ENCODE measurements at regions not wholly inside any gene's neighbourhood (a gene's known extent, or its start where the extent isn't known, plus 50 kb on each side); places are given as distances from the start of the nearest gene placed in this dataset.

DNA sequence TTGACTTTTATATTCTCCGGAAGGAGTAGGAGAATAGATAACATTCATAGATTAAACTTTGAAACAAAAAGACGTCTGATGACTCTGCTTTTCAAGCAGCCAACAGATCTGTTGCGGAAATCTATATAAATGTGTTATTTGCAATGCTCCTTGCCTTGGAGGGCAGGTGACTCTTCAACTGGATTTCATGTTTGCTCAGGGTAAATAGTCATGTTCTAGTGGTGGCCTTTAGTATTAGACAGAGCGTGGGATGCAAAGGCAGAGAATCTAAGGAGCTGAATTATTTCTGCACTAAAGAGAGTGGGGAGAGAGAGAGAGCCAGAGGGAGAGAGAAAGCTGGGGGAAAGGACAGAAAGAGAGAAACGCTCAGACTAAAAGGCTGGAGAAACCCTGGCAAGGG is 454.3 kb downstream of the AJAP1 start:
- no peaks in the 10 kb centered on the region for H3K9me3 Mint-ChIP-seq
- H3K27me3 Mint-ChIP-seq = peaks cover 9% of the 10 kb centered on the region
- CTCF ChIA-PET = no interaction called here
- H3K4me3 Mint-ChIP-seq = no peak overlapping the region
- peaks cover 25% of the 10 kb centered on the region for H3K4me1 Mint-ChIP-seq (ENCODE audit: low read depth)
- intact Hi-C loops (cut with micrococcal nuclease) = no loop called here
- TF ChIP-seq CTCF (IDR thresholded peaks at IDR 0.05) = no peak
- ATAC-seq = no peak
- H3K27ac Mint-ChIP-seq = no peak overlapping the region
- DNase-seq = no peak
- no peaks in the 10 kb centered on the region for H3K36me3 Mint-ChIP-seq (ENCODE audit: low read depth)
- POLR2A ChIA-PET = no interaction called here

GRCh38 chr1:5105744-5106143 is 451.3 kb downstream of the AJAP1 start:
- peaks cover 5% of the 10 kb centered on the region for H3K9me3 Mint-ChIP-seq
- H3K4me1 Mint-ChIP-seq (ENCODE audit: low read depth) = peaks cover 18% of the 10 kb centered on the region
- no peaks in the 10 kb centered on the region for H3K36me3 Mint-ChIP-seq (ENCODE audit: low read depth)
- H3K27me3 Mint-ChIP-seq = peaks cover 13% of the 10 kb centered on the region
- no peak overlapping the region for H3K4me3 Mint-ChIP-seq
- intact Hi-C loops (cut with micrococcal nuclease) = no loop called here
- H3K27ac Mint-ChIP-seq = no peak overlapping the region
- ATAC-seq (no peak), DNase-seq (no peak)
- TF ChIP-seq CTCF (IDR thresholded peaks at IDR 0.05) = no peak
- ChIA-PET CTCF (no interaction called here), POLR2A (no interaction called here)

GRCh38 chr1:5099558-5099957 is 445.1 kb downstream of the AJAP1 start:
- no peak overlapping the region for H3K27ac Mint-ChIP-seq
- peaks cover 9% of the 10 kb centered on the region for H3K27me3 Mint-ChIP-seq
- H3K36me3 Mint-ChIP-seq (ENCODE audit: low read depth) = no peaks in the 10 kb centered on the region
- no peak for TF ChIP-seq CTCF (IDR thresholded peaks at IDR 0.05)
- ChIA-PET POLR2A (no interaction called here), CTCF (no interaction called here)
- no peaks in the 10 kb centered on the region for H3K4me1 Mint-ChIP-seq (ENCODE audit: low read depth)
- H3K9me3 Mint-ChIP-seq = peaks cover 6% of the 10 kb centered on the region
- H3K4me3 Mint-ChIP-seq = no peak overlapping the region
- ATAC-seq (no peak), DNase-seq (no peak)
- intact Hi-C loops (cut with micrococcal nuclease) = no loop called here

- DNase-seq (no peak), ATAC-seq (no peak)
- Mint-ChIP-seq H3K27me3 (peaks cover 10% of the 10 kb centered on the region), H3K9me3 (peaks cover 8% of the 10 kb centered on the region), H3K4me1 (ENCODE audit: low read depth) (no peaks in the 10 kb centered on the region), H3K4me3 (no peak overlapping the region), H3K36me3 (ENCODE audit: low read depth) (no peaks in the 10 kb centered on the region), H3K27ac (no peak overlapping the region)
- TF ChIP-seq CTCF (IDR thresholded peaks at IDR 0.05) = no peak
- intact Hi-C loops (cut with micrococcal nuclease) = no loop called here
- POLR2A ChIA-PET = no interaction called here
- CTCF ChIA-PET = no interaction called here
Observed at GRCh38 chr1:5098981-5099385, 444.6 kb downstream of the AJAP1 start.

GRCh38 chr1:5093042-5093441 is 438.6 kb downstream of the AJAP1 start:
- Mint-ChIP-seq H3K27ac (no peak overlapping the region), H3K27me3 (peaks cover 9% of the 10 kb centered on the region), H3K9me3 (peaks cover 16% of the 10 kb centered on the region), H3K36me3 (ENCODE audit: low read depth) (peaks cover 2% of the 10 kb centered on the region), H3K4me1 (ENCODE audit: low read depth) (no peaks in the 10 kb centered on the region), H3K4me3 (no peak overlapping the region)
- TF ChIP-seq CTCF (IDR thresholded peaks at IDR 0.05) = no peak
- DNase-seq (no peak), ATAC-seq (no peak)
- CTCF ChIA-PET = no interaction called here
- intact Hi-C loops (cut with micrococcal nuclease) = no loop called here
- POLR2A ChIA-PET = no interaction called here

All from activated CD8-positive, alpha-beta T cell treated with anti-CD3 and anti-CD28 coated beads for 36 hours (primary cell).